Retinal pigment epithelial cell (primary cell): ENCODE measurements at regions not wholly inside any gene's neighbourhood (a gene's known extent, or its start where the extent isn't known, plus 50 kb on each side); places are given as distances from the start of the nearest gene placed in this dataset.

Experiments used
- DNase-seq: peaks from one replicate; pipeline ENCODE4 v3.0.0-alpha.2; 2010; ENCODE audit warnings: low read depth
- H3K4me3 ChIP-seq: 2 replicates; pipeline ENCODE4 v1.5.1; 2011; ENCODE audit warnings: mild to moderate bottlenecking, low read length, control low read depth, moderate library complexity
- CTCF ChIP-seq: conservative IDR thresholded peaks from 2 replicates; pipeline ENCODE4 v1.5.1; 2011; ENCODE audit warnings: low read depth, low read length, control low read depth, inconsistent platforms

GRCh38 chr1:14460173-14460572 is 138.3 kb upstream of the KAZN start:
- H3K4me3 ChIP-seq: no peak overlapping the region
- no peak for DNase-seq
- no peak for TF ChIP-seq CTCF

GRCh38 chr1:14462851-14463250 is 135.6 kb upstream of the KAZN start:
- DNase-seq: no peak
- H3K4me3 ChIP-seq: no peak overlapping the region
- TF ChIP-seq CTCF: no peak

GRCh38 chr1:14466006-14466405 is 132.5 kb upstream of the KAZN start:
- DNase-seq: no peak
- H3K4me3 ChIP-seq: no peak overlapping the region
- TF ChIP-seq CTCF: no peak

GRCh38 chr1:14467112-14467511 is 131.4 kb upstream of the KAZN start:
- DNase-seq: no peak
- TF ChIP-seq CTCF: no peak
- no peak overlapping the region for H3K4me3 ChIP-seq

- no peak for DNase-seq
- TF ChIP-seq CTCF: no peak
- H3K4me3 ChIP-seq: no peak overlapping the region
Observed at GRCh38 chr1:14468751-14469150, 129.7 kb upstream of the KAZN start.

GRCh38 chr1:14470802-14471201 is 127.7 kb upstream of the KAZN start:
- no peak for TF ChIP-seq CTCF
- no peak overlapping the region for H3K4me3 ChIP-seq
- no peak for DNase-seq

GRCh38 chr1:14474856-14475255 is 123.6 kb upstream of the KAZN start:
- no peak for TF ChIP-seq CTCF
- H3K4me3 ChIP-seq: no peak overlapping the region
- no peak for DNase-seq
